Upper lobe of right lung (tissue), 1 donor: ENCODE measurements at regions not wholly inside any gene's neighbourhood (a gene's known extent, or its start where the extent isn't known, plus 50 kb on each side); places are given as distances from the start of the nearest gene placed in this dataset.

ENCODE experiments used
- ATAC-seq: fragments of 200-7000 bp; cut with Tn5 transposase; one replicate; pipeline ENCODE4 v1.9.1; 2020; ENCODE audit warnings: mild to moderate bottlenecking, moderate library complexity
- DNase-seq: peaks from one replicate; pipeline ENCODE4 v3.0.0-alpha.2; 2020
- H3K27ac ChIP-seq: fragments of 200-600 bp; one replicate; pipeline ENCODE4 v1.8.0; 2022
- H3K27me3 ChIP-seq: fragments of 200-600 bp; one replicate; pipeline ENCODE4 v1.8.0; 2022; ENCODE audit warnings: mild to moderate bottlenecking
- H3K36me3 ChIP-seq: fragments of 200-600 bp; one replicate; pipeline ENCODE4 v1.8.0; 2022
- H3K4me1 ChIP-seq: fragments of 200-600 bp; one replicate; pipeline ENCODE4 v1.8.0; 2022
- H3K4me3 ChIP-seq: fragments of 200-600 bp; one replicate; pipeline ENCODE4 v1.8.0; 2022; ENCODE audit warnings: mild to moderate bottlenecking
- H3K9me3 ChIP-seq: fragments of 200-600 bp; one replicate; pipeline ENCODE4 v1.8.0; 2022
- intact Hi-C: fragments of 100-400 bp; cut with DNase I; formaldehyde crosslinking; loops from one replicate; pipeline ENCODE4 v1.11.0; 2022
- TF ChIP-seq, protein P1 (sequence below): fragments of 200-600 bp; IDR thresholded peaks from one replicate; pipeline ENCODE4 v1.8.0; 2022; ENCODE audit warnings: antibody characterized with exemption
- donor health status: DM: no; HTN: yes; CAD: no; lungs with severe emphysema.

DNA sequence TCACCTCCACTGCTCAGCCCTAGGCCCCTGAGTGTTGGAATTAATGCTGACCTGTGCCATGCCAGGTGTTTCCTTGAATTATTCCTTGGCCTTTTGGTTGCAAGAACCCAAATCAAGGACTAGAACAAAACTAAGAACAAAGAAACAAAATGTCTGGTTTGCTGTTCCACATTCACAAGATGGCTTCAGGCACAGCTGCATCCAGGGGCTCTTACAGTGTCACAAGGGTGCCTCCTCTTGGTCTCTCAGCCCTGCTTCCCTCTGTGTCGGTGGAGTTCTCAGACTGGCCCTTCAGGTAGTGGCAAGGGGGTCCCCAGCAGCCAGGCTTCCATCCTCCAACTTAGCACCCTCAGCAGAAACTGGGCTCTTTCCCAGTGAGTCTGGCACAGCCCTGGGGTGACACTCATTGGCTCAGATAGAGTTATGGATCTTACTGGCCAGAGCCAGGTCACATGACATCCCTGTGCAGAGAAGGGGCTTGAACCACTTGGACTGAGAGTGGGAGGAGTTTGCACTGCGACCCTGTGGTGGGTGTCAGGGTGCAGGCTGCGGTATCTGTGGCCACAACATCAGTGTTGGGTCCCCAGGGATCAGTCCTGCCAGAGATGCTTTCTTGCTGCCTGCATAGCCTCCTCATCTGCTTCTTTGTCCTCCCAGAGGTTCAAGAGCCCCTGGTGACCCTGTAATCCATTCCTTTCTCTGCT lies 427.7 kb upstream of the SULF2 start:
- intact Hi-C loops, result no loop called here
- no peak for ATAC-seq

DNA sequence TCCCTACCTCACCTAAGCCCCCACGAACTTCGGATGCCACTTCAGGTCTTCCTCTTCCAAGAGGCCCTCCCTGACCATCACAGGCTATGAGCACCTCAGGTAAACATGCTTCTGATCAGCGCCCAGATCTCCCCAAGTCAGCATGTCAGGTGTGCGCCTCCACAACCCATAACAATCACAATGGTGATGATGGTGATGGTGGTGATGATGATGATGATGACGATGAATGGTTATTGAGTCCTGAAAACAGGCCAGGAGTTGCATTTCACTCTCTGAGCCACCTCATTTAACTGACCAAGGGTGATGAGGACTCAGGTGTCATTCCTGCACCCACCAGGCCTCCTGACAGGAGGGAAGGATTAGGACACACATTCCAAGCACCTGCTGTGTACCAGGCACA lies 426.6 kb upstream of the SULF2 start:
- H3K4me1 ChIP-seq, result no peaks in the 10 kb centered on the region
- no peaks in the 10 kb centered on the region for H3K9me3 ChIP-seq
- DNase-seq (no peak), ATAC-seq (no peak)
- H3K27me3 ChIP-seq, result no peaks in the 10 kb centered on the region
- H3K4me3 ChIP-seq, result no peak overlapping the region
- H3K27ac ChIP-seq, result no peak overlapping the region
- H3K36me3 ChIP-seq, result no peaks in the 10 kb centered on the region
- TF ChIP-seq, protein P1, sequence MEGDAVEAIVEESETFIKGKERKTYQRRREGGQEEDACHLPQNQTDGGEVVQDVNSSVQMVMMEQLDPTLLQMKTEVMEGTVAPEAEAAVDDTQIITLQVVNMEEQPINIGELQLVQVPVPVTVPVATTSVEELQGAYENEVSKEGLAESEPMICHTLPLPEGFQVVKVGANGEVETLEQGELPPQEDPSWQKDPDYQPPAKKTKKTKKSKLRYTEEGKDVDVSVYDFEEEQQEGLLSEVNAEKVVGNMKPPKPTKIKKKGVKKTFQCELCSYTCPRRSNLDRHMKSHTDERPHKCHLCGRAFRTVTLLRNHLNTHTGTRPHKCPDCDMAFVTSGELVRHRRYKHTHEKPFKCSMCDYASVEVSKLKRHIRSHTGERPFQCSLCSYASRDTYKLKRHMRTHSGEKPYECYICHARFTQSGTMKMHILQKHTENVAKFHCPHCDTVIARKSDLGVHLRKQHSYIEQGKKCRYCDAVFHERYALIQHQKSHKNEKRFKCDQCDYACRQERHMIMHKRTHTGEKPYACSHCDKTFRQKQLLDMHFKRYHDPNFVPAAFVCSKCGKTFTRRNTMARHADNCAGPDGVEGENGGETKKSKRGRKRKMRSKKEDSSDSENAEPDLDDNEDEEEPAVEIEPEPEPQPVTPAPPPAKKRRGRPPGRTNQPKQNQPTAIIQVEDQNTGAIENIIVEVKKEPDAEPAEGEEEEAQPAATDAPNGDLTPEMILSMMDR, result no peak
- intact Hi-C loops, result no loop called here

More for the DNA sequence above, 427.7 kb upstream of the SULF2 start:
- Histone ChIP-seq H3K27me3 (no peaks in the 10 kb centered on the region), H3K36me3 (no peaks in the 10 kb centered on the region), H3K27ac (no peak overlapping the region), H3K4me3 (no peak overlapping the region), H3K9me3 (no peaks in the 10 kb centered on the region), H3K4me1 (no peaks in the 10 kb centered on the region)
- DNase-seq, result no peak
- TF ChIP-seq, protein P1, result no peak

DNA sequence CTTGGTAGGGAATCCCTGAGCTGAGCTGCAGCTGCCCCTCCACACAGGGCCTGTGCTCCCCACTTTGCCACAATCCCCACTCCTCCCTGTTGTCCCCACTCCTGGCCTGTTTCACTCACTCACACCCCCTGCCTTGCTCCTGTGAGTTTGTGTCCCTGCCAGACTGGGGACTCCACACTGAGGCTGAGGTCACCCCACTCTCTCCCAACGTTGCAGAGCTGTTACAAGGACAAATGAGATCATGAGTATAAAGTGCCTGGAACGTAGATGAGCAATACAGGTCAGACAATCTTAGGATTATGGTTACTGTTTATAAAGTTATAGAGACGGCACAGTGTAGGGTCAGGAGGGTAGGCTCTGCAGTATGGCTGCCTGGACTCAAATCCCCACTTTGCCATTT lies 426.0 kb upstream of the SULF2 start:
- H3K9me3 ChIP-seq, result no peaks in the 10 kb centered on the region
- intact Hi-C loops, result no loop called here
- no peaks in the 10 kb centered on the region for H3K36me3 ChIP-seq
- no peak overlapping the region for H3K27ac ChIP-seq
- no peaks in the 10 kb centered on the region for H3K27me3 ChIP-seq
- DNase-seq (no peak), ATAC-seq (no peak)
- TF ChIP-seq, protein P1, result no peak
- H3K4me1 ChIP-seq, result no peaks in the 10 kb centered on the region
- no peak overlapping the region for H3K4me3 ChIP-seq

DNA sequence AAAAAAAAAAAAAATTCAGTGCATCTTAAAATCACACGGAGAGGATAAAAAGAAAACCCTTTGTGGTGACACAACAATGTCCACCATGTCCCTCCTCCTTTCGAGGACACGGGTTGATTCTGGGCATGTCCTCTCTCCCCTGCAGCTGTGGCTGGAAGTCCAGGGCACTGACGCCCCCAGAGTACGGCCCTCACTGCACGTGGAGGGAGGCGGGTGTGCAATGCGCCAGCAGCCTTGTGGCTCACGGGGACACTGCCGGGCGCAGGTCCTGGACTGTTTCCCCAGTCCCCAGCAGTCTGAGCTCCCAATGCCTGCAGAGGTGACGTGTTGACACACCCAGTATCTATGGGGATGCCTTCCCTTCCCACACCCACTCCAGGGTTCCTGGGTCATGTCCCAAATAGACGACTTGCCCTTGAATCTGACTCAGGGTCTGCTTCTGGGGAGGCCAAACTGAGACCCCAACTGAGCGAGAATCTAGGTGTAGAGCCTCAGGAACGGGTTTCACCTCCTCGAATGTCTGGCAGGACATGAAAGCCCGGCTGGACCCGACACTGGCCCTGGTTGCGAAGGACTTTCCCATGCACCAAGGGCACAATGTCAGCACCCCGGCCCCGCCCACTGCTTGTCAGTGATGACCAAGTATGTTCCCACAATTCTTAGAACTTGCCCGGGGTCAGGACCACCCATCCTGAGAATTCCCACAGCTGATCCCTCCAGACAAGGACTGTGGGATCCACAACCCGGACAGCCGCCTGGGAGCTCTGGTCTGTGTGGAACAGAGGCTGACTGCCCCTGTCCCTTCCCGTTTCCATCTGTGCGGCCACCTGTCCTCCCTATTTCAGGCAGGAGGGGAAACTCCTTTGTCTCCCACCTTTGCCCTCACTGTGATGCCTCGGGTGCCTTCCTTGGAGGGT lies 425.1 kb upstream of the SULF2 start:
- H3K36me3 ChIP-seq, result no peaks in the 10 kb centered on the region
- TF ChIP-seq, protein P1, result no peak
- no peak for DNase-seq
- H3K9me3 ChIP-seq, result no peaks in the 10 kb centered on the region
- no peak overlapping the region for H3K27ac ChIP-seq
- H3K27me3 ChIP-seq, result no peaks in the 10 kb centered on the region
- H3K4me1 ChIP-seq, result no peaks in the 10 kb centered on the region
- no peak overlapping the region for H3K4me3 ChIP-seq
- intact Hi-C loops, result no loop called here
- ATAC-seq, result no peak

DNA sequence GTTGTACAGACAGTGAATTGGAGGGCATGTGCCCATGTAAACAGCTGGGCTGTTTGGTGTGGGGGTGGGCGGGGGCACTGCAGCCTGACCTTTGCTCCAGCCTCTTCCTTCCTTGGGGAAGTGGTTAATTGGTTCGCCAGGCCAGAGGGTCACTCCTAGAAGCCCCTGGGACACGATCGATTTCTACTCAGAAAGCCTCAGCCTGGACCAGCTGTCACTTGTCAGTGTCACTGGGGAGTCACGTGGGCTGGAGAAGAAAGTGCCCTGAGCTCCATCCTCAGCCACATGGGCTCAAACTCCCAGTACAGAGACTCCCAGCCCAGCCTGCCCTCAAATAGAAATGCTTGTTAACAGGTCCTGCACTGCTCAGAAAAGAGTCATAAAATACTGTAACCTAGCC lies 423.8 kb upstream of the SULF2 start:
- no peak for ATAC-seq
- Histone ChIP-seq H3K9me3 (no peaks in the 10 kb centered on the region), H3K4me3 (no peak overlapping the region), H3K4me1 (no peaks in the 10 kb centered on the region), H3K36me3 (no peaks in the 10 kb centered on the region), H3K27me3 (no peaks in the 10 kb centered on the region), H3K27ac (no peak overlapping the region)
- DNase-seq, result no peak
- TF ChIP-seq, protein P1, result no peak
- intact Hi-C loops, result loop anchor here (5.0 kb wide), 1 partner anchor 138 kb away; no protein-coding TSS in a partner anchor
